Left lung (tissue), 4 donors: ENCODE measurements at regions not wholly inside any gene's neighbourhood (a gene's known extent, or its start where the extent isn't known, plus 50 kb on each side); places are given as distances from the start of the nearest gene placed in this dataset.
A peak's percentile ranks its signal among the peaks of the same experiment; 100 is the strongest.

Experiments
- ATAC-seq: fragments of 200-7000 bp; cut with Tn5 transposase; one replicate; pipeline ENCODE4 v1.9.1; 2020; ENCODE audit warnings: moderate library complexity
- DNase-seq, 4 donors: peaks; one replicate each; pipeline ENCODE4 v3.0.0-alpha.2; 2013 to 2020
- H3K27ac ChIP-seq, 2 donors: fragments of 200-600 bp; sonication (generic) in 1 of 2; one replicate each; pipeline versions ENCODE4 v1.5.0 to v1.8.0; 2020 to 2021
- H3K27me3 ChIP-seq, 2 donors: fragments of 200-600 bp; sonication (generic) in 1 of 2; one replicate each; pipeline versions ENCODE4 v1.5.0 to v1.8.0; 2020 to 2021
- H3K36me3 ChIP-seq, 2 donors: fragments of 200-600 bp; sonication (generic) in 1 of 2; one replicate each; pipeline versions ENCODE4 v1.5.0 to v1.8.0; 2020 to 2021
- H3K4me1 ChIP-seq, 2 donors: fragments of 200-600 bp; one replicate each; pipeline ENCODE4 v1.8.0; 2021
- H3K4me3 ChIP-seq, 2 donors: fragments of 200-600 bp; sonication (generic) in 1 of 2; one replicate each; pipeline versions ENCODE4 v1.5.0 to v1.8.0; 2020 to 2021; ENCODE audit warnings: mild to moderate bottlenecking in 1 of 2
- H3K9me3 ChIP-seq, 2 donors: fragments of 200-600 bp; sonication (generic) in 1 of 2; one replicate each; pipeline versions ENCODE4 v1.5.0 to v1.8.0; 2020 to 2021
- intact Hi-C, 2 donors: fragments of 100-400 bp; cut with DNase I; formaldehyde crosslinking; loops; one replicate each; pipeline versions ENCODE4 v1.11.2 to v1.14.2; 2022
- TF ChIP-seq, protein P1 (sequence below), 2 donors: fragments of 200-600 bp; sonication (generic) in 1 of 2; IDR thresholded peaks; one replicate each; pipeline versions ENCODE4 v1.5.0 to v1.8.0; 2021; ENCODE audit warnings: antibody characterized with exemption in 2 of 2
- donor health status: DM: no; HTN: yes; CAD: no.
- donor health status: DM: no; HTN: no; CAD: no.

DNA sequence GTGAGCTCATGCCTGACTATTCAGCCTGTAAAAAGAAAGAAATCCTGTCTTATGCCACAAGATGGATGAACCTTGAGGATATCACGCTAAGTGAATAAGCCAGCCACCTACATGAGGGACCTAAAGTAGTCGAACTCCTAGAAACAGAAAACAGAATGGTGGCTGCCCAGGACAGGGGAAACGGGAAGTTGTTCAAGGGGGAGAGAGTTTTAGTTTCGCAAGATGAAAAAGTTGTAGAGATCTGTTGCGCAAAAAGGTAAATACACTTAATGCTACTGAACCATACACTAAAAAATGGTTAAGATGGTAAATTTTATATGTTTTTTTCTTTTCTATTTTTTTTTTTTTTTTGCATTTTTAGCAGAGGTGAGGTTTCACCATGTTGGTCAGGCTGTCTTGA lies 74.1 kb upstream of the RALY start:
- H3K27ac ChIP-seq: peak overlapping the region; percentile 14 to 19
- H3K4me1 ChIP-seq: peaks cover 0 to 20% of the 10 kb centered on the region in 2 donors
- ATAC-seq (peak; percentile 55), DNase-seq (peak in 1 of 4 donors; percentile 29)
- no peaks in the 10 kb centered on the region for H3K27me3 ChIP-seq
- intact Hi-C loops: no loop called here
- no peaks in the 10 kb centered on the region for H3K9me3 ChIP-seq
- H3K4me3 ChIP-seq: no peak overlapping the region
- H3K36me3 ChIP-seq: no peaks in the 10 kb centered on the region
- TF ChIP-seq, protein P1, sequence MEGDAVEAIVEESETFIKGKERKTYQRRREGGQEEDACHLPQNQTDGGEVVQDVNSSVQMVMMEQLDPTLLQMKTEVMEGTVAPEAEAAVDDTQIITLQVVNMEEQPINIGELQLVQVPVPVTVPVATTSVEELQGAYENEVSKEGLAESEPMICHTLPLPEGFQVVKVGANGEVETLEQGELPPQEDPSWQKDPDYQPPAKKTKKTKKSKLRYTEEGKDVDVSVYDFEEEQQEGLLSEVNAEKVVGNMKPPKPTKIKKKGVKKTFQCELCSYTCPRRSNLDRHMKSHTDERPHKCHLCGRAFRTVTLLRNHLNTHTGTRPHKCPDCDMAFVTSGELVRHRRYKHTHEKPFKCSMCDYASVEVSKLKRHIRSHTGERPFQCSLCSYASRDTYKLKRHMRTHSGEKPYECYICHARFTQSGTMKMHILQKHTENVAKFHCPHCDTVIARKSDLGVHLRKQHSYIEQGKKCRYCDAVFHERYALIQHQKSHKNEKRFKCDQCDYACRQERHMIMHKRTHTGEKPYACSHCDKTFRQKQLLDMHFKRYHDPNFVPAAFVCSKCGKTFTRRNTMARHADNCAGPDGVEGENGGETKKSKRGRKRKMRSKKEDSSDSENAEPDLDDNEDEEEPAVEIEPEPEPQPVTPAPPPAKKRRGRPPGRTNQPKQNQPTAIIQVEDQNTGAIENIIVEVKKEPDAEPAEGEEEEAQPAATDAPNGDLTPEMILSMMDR (IDR thresholded peaks at IDR 0.05): no peak

GRCh38 chr20:33922224-33922623 lies 71.5 kb upstream of the RALY start:
- H3K4me1 ChIP-seq: peaks cover 0 to 12% of the 10 kb centered on the region in 2 donors
- DNase-seq (no peak), ATAC-seq (no peak)
- no peak overlapping the region for H3K4me3 ChIP-seq
- intact Hi-C loops: no loop called here
- no peaks in the 10 kb centered on the region for H3K36me3 ChIP-seq
- H3K27ac ChIP-seq: no peak overlapping the region
- TF ChIP-seq, protein P1 (IDR thresholded peaks at IDR 0.05): no peak
- H3K9me3 ChIP-seq: no peaks in the 10 kb centered on the region
- H3K27me3 ChIP-seq: no peaks in the 10 kb centered on the region

- Histone ChIP-seq H3K27ac (no peak overlapping the region), H3K4me1 (peaks cover 0 to 5% of the 10 kb centered on the region in 2 donors), H3K9me3 (no peaks in the 10 kb centered on the region), H3K27me3 (no peaks in the 10 kb centered on the region), H3K36me3 (no peaks in the 10 kb centered on the region), H3K4me3 (no peak overlapping the region)
- TF ChIP-seq, protein P1 (IDR thresholded peaks at IDR 0.05): no peak
- ATAC-seq (no peak), DNase-seq (no peak)
- intact Hi-C loops: no loop called here
Observed at GRCh38 chr20:33923740-33924139, 70.0 kb upstream of the RALY start.

DNA sequence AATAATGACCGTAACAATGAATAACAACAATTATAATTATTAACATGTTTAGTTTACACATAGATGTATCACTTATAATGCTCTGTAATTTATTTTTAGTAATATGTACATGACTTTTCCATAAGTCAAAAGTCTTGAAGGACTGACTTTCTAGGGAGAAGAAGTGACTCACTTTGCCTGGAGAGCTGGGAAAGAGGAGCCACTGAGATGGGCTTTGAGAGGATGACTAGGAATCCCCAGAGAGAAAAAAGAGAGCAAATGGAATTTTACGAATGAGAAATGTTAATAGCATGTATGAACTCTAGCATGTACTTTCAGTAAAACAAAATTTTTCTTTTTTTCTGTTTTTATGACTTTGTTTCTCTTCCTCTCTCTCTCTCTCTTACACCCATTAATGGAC lies 67.8 kb upstream of the RALY start:
- Histone ChIP-seq H3K27ac (no peak overlapping the region), H3K4me1 (no peaks in the 10 kb centered on the region), H3K36me3 (no peaks in the 10 kb centered on the region), H3K9me3 (no peaks in the 10 kb centered on the region), H3K4me3 (no peak overlapping the region), H3K27me3 (no peaks in the 10 kb centered on the region)
- ATAC-seq (no peak), DNase-seq (no peak)
- intact Hi-C loops: no loop called here
- TF ChIP-seq, protein P1 (IDR thresholded peaks at IDR 0.05): no peak

DNA sequence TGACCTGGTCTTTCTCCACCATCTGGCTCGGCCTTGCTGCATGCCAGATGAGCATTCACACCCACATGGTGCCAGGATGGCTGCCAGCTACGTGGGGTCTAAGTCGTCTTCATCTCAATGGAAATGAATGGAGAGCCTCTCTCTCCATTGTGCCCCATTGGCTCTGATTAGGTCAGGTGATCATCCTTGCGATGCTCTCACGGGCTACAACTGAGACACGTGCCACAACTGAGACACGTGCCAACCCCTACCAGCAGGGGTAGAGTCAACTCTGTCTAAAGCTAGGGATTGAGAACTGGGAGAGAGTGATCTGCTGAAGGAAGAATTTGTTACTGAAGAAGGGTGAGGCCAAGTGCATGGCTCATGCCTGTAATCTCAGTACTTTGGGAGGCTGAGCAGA lies 67.3 kb upstream of the RALY start:
- ATAC-seq (no peak), DNase-seq (no peak)
- intact Hi-C loops: no loop called here
- Histone ChIP-seq H3K4me3 (no peak overlapping the region), H3K36me3 (no peaks in the 10 kb centered on the region), H3K4me1 (no peaks in the 10 kb centered on the region), H3K27me3 (no peaks in the 10 kb centered on the region), H3K27ac (no peak overlapping the region), H3K9me3 (no peaks in the 10 kb centered on the region)
- TF ChIP-seq, protein P1 (IDR thresholded peaks at IDR 0.05): no peak
